WTC11 (cell line): ENCODE measurements at regions not wholly inside any gene's neighbourhood (a gene's known extent, or its start where the extent isn't known, plus 50 kb on each side); places are given as distances from the start of the nearest gene placed in this dataset.

ENCODE experiments used
- ATAC-seq: fragments of 200-7000 bp; cut with Tn5 transposase; 2 replicates; pipeline ENCODE4 v1.10.0; 2021; ENCODE audit warnings: mild to moderate bottlenecking, moderate library complexity
- CTCF ChIA-PET: fragments of 300-600 bp; sonication (Branson Sonifier 250); formaldehyde crosslinking; loops from one replicate; lab custom pipeline; 2021; ENCODE audit warnings: antibody characterized with exemption; lab: Charles Lee
- POLR2A ChIA-PET: fragments of 350-600 bp; sonication (Branson Sonifier 250); formaldehyde crosslinking; loops from one replicate; lab custom pipeline; 2021; ENCODE audit warnings: antibody characterized with exemption; lab: Charles Lee
- DNase-seq: peaks from one replicate; pipeline ENCODE4 v3.0.0; 2021; ENCODE audit warnings: low spot score
- H3K27ac Mint-ChIP-seq: 2 replicates; pipeline ENCODE4 v1.8.0; 2021; ENCODE audit warnings: mixed read lengths
- H3K27me3 Mint-ChIP-seq: 2 replicates; pipeline ENCODE4 v1.8.0; 2021; ENCODE audit warnings: low read depth, mild to moderate bottlenecking, moderate library complexity, mixed read lengths
- H3K36me3 Mint-ChIP-seq: 2 replicates; pipeline ENCODE4 v1.8.0; 2021; ENCODE audit warnings: mixed read lengths
- H3K4me1 Mint-ChIP-seq: 2 replicates; pipeline ENCODE4 v1.8.0; 2022; ENCODE audit warnings: mixed read lengths
- H3K4me3 Mint-ChIP-seq: 2 replicates; pipeline ENCODE4 v1.8.0; 2021; ENCODE audit warnings: mild to moderate bottlenecking, moderate library complexity, mixed read lengths
- H3K9me3 Mint-ChIP-seq: 2 replicates; pipeline ENCODE4 v1.8.0; 2021; ENCODE audit warnings: mixed read lengths
- ATF1 ChIP-seq: sonication (generic); formaldehyde crosslinking; IDR thresholded peaks from 2 replicates; pipeline ENCODE4 v1.8.1; 2023; ENCODE audit warnings: mild to moderate bottlenecking, moderate library complexity, missing genetic modification reagents
- ETV6 ChIP-seq: sonication (generic); formaldehyde crosslinking; IDR thresholded peaks from 2 replicates; pipeline ENCODE4 v1.8.1; 2022; ENCODE audit warnings: mild to moderate bottlenecking, missing genetic modification reagents
- GABPB1 ChIP-seq: sonication (generic); formaldehyde crosslinking; IDR thresholded peaks from 2 replicates; pipeline ENCODE4 v1.8.1; 2023; ENCODE audit warnings: mild to moderate bottlenecking, missing genetic modification reagents
- GTF2I ChIP-seq: fragments of 250-450 bp; sonication (Bioruptor Pico); conservative IDR thresholded peaks from 2 replicates; pipeline ENCODE4 v1.4.0; 2021; ENCODE audit warnings: mild to moderate bottlenecking
- IRF2 ChIP-seq: sonication (generic); formaldehyde crosslinking; IDR thresholded peaks from 2 replicates; pipeline ENCODE4 v1.8.0; 2022; ENCODE audit warnings: low read depth, missing genetic modification reagents, borderline replicate concordance
- JAZF1 ChIP-seq: fragments of 250-450 bp; sonication (Bioruptor Pico); IDR thresholded peaks from 2 replicates; pipeline ENCODE4 v1.9.0; 2021; ENCODE audit warnings: moderate library complexity, mild to moderate bottlenecking, inconsistent platforms
- NFATC4 ChIP-seq: fragments of 250-450 bp; sonication (Bioruptor Pico); IDR thresholded peaks from 2 replicates; pipeline ENCODE4 v1.9.0; 2021; ENCODE audit warnings: mild to moderate bottlenecking
- NFYB ChIP-seq: sonication (generic); formaldehyde crosslinking; conservative IDR thresholded peaks from 2 replicates; pipeline ENCODE4 v1.8.0; 2022; ENCODE audit warnings: low read depth, missing genetic modification reagents
- NR3C1 ChIP-seq: sonication (generic); formaldehyde crosslinking; conservative IDR thresholded peaks from 2 replicates; pipeline ENCODE4 v1.8.1; 2023; ENCODE audit warnings: low read depth, mild to moderate bottlenecking, missing genetic modification reagents
- PRRX2 ChIP-seq: fragments of 250-450 bp; sonication (Bioruptor Pico); IDR thresholded peaks from 2 replicates; pipeline ENCODE4 v1.8.0; 2021; ENCODE audit warnings: mild to moderate bottlenecking
- RORB ChIP-seq: fragments of 250-450 bp; sonication (Bioruptor Pico); IDR thresholded peaks from 2 replicates; pipeline ENCODE4 v1.9.0; 2021; ENCODE audit warnings: mild to moderate bottlenecking
- TEAD4 ChIP-seq: sonication (generic); formaldehyde crosslinking; IDR thresholded peaks from 2 replicates; pipeline ENCODE4 v1.8.0; 2022; ENCODE audit warnings: mild to moderate bottlenecking, missing genetic modification reagents
- ZNF121 ChIP-seq: sonication (generic); formaldehyde crosslinking; IDR thresholded peaks from 2 replicates; pipeline ENCODE4 v1.8.0; 2023; ENCODE audit warnings: missing genetic modification reagents
- ZNF219 ChIP-seq: sonication (generic); formaldehyde crosslinking; IDR thresholded peaks from 2 replicates; pipeline ENCODE4 v1.8.0; 2023; ENCODE audit warnings: missing genetic modification reagents, mild to moderate bottlenecking, borderline replicate concordance
- ZNF396 ChIP-seq: fragments of 250-450 bp; sonication (Bioruptor Pico); IDR thresholded peaks from 2 replicates; pipeline ENCODE4 v1.8.0; 2021; ENCODE audit warnings: mild to moderate bottlenecking, moderate library complexity, borderline replicate concordance
- ZNF416 ChIP-seq: fragments of 250-450 bp; sonication (Bioruptor Pico); IDR thresholded peaks from 2 replicates; pipeline ENCODE4 v1.9.0; 2021; ENCODE audit warnings: mild to moderate bottlenecking, inconsistent platforms
- ZNF532 ChIP-seq: fragments of 250-450 bp; sonication (Bioruptor Pico); IDR thresholded peaks from 2 replicates; pipeline ENCODE4 v1.9.0; 2021; ENCODE audit warnings: mild to moderate bottlenecking, borderline replicate concordance
- TF ChIP-seq, protein P1 (sequence below): sonication (generic); formaldehyde crosslinking; IDR thresholded peaks from 2 replicates; pipeline ENCODE4 v1.8.0; 2023; ENCODE audit warnings: mild to moderate bottlenecking, missing genetic modification reagents
- TF ChIP-seq, protein P2 (sequence below): sonication (generic); formaldehyde crosslinking; IDR thresholded peaks from 2 replicates; pipeline ENCODE4 v1.8.0; 2022; ENCODE audit warnings: mild to moderate bottlenecking, missing genetic modification reagents

GRCh38 chr3:148066802-148067201 is 630.9 kb upstream of the AGTR1 start:
- no peaks in the 10 kb centered on the region for H3K9me3 Mint-ChIP-seq
- DNase-seq, result no peak

GRCh38 chr3:148068466-148068865 is 629.2 kb upstream of the AGTR1 start:
- DNase-seq (no peak), ATAC-seq (no peak)
- H3K27me3 Mint-ChIP-seq, result no peaks in the 10 kb centered on the region
- CTCF ChIA-PET, result interaction anchor here (1.0 to 1.2 kb wide), 2 partner anchors 9 to 94 kb away, joined by 3 read pairs; no protein-coding TSS in a partner anchor
- no peaks in the 10 kb centered on the region for H3K36me3 Mint-ChIP-seq
- TF ChIP-seq GABPB1, result no peak
- TF ChIP-seq RORB, result no peak
- TF ChIP-seq NFYB (CRISPR knock-in tag), result no peak
- TF ChIP-seq ZNF219 (CRISPR knock-in tag), result no peak
- TF ChIP-seq PRRX2, result no peak
- no peaks in the 10 kb centered on the region for H3K9me3 Mint-ChIP-seq
- H3K4me3 Mint-ChIP-seq, result no peak overlapping the region
- no peaks in the 10 kb centered on the region for H3K4me1 Mint-ChIP-seq
- no peak overlapping the region for H3K27ac Mint-ChIP-seq
- POLR2A ChIA-PET, result no interaction called here

More at GRCh38 chr3:148066802-148067201, 630.9 kb upstream of the AGTR1 start:
- ATAC-seq, result no peak
- no peaks in the 10 kb centered on the region for H3K27me3 Mint-ChIP-seq
- no peaks in the 10 kb centered on the region for H3K36me3 Mint-ChIP-seq
- TF ChIP-seq NR3C1 (CRISPR knock-in tag) (no peak), IRF2 (no peak), NFATC4 (CRISPR knock-in tag) (no peak), ATF1 (CRISPR knock-in tag) (no peak), ZNF396 (CRISPR knock-in tag) (no peak), ZNF416 (CRISPR knock-in tag) (no peak), GABPB1 (no peak), ETV6 (no peak), ZNF121 (CRISPR knock-in tag) (no peak)
- TF ChIP-seq, protein P1, sequence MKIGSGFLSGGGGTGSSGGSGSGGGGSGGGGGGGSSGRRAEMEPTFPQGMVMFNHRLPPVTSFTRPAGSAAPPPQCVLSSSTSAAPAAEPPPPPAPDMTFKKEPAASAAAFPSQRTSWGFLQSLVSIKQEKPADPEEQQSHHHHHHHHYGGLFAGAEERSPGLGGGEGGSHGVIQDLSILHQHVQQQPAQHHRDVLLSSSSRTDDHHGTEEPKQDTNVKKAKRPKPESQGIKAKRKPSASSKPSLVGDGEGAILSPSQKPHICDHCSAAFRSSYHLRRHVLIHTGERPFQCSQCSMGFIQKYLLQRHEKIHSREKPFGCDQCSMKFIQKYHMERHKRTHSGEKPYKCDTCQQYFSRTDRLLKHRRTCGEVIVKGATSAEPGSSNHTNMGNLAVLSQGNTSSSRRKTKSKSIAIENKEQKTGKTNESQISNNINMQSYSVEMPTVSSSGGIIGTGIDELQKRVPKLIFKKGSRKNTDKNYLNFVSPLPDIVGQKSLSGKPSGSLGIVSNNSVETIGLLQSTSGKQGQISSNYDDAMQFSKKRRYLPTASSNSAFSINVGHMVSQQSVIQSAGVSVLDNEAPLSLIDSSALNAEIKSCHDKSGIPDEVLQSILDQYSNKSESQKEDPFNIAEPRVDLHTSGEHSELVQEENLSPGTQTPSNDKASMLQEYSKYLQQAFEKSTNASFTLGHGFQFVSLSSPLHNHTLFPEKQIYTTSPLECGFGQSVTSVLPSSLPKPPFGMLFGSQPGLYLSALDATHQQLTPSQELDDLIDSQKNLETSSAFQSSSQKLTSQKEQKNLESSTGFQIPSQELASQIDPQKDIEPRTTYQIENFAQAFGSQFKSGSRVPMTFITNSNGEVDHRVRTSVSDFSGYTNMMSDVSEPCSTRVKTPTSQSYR (CRISPR knock-in tag), result no peak
- no peak overlapping the region for H3K4me3 Mint-ChIP-seq
- H3K27ac Mint-ChIP-seq, result no peak overlapping the region
- ChIA-PET CTCF (no interaction called here), POLR2A (no interaction called here)
- H3K4me1 Mint-ChIP-seq, result no peaks in the 10 kb centered on the region

GRCh38 chr3:148070041-148070440 is 627.7 kb upstream of the AGTR1 start:
- CTCF ChIA-PET, result interaction anchor here (1.2 kb wide), 1 partner anchor 7 kb away, joined by 3 read pairs; no protein-coding TSS in a partner anchor
- POLR2A ChIA-PET, result no interaction called here
- no peak for TF ChIP-seq ZNF532 (CRISPR knock-in tag)
- no peak for TF ChIP-seq NR3C1 (CRISPR knock-in tag)
- TF ChIP-seq TEAD4 (CRISPR knock-in tag), result no peak
- no peak for TF ChIP-seq JAZF1 (CRISPR knock-in tag)
- no peak for TF ChIP-seq ETV6
- TF ChIP-seq GTF2I, result no peak
- TF ChIP-seq, protein P2, sequence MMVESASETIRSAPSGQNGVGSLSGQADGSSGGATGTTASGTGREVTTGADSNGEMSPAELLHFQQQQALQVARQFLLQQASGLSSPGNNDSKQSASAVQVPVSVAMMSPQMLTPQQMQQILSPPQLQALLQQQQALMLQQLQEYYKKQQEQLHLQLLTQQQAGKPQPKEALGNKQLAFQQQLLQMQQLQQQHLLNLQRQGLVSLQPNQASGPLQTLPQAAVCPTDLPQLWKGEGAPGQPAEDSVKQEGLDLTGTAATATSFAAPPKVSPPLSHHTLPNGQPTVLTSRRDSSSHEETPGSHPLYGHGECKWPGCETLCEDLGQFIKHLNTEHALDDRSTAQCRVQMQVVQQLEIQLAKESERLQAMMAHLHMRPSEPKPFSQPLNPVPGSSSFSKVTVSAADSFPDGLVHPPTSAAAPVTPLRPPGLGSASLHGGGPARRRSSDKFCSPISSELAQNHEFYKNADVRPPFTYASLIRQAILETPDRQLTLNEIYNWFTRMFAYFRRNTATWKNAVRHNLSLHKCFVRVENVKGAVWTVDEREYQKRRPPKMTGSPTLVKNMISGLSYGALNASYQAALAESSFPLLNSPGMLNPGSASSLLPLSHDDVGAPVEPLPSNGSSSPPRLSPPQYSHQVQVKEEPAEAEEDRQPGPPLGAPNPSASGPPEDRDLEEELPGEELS (CRISPR knock-in tag), result no peak

More at GRCh38 chr3:148070041-148070440, 627.7 kb upstream of the AGTR1 start:
- Mint-ChIP-seq H3K27me3 (no peaks in the 10 kb centered on the region), H3K4me3 (no peak overlapping the region), H3K4me1 (no peaks in the 10 kb centered on the region), H3K9me3 (no peaks in the 10 kb centered on the region), H3K36me3 (no peaks in the 10 kb centered on the region), H3K27ac (no peak overlapping the region)
- DNase-seq, result no peak
- ATAC-seq, result no peak
